T-cell (primary cell): ENCODE measurements at regions not wholly inside any gene's neighbourhood (a gene's known extent, or its start where the extent isn't known, plus 50 kb on each side); places are given as distances from the start of the nearest gene placed in this dataset.
A peak's percentile ranks its signal among the peaks of the same experiment; 100 is the strongest.

Source experiments
- ATAC-seq, 4 experiments: fragments of 200-7000 bp in 3 of 4; fragments of 150-1000 bp in 1 of 4; cut with Tn5 transposase; replicated peaks in 1 of 4; 1 replicate in 3 of 4; 2 replicates in 1 of 4; pipeline ENCODE4 v1.10.0; 2021; ENCODE audit warnings: moderate library complexity in 3 of 4, mild to moderate bottlenecking in 2 of 4, moderate number of reproducible peaks in 1 of 4
- CTCF ChIA-PET, 2 donors: fragments of 300-600 bp; sonication (Branson Sonifier 250); formaldehyde crosslinking; loops; one replicate each; lab custom pipeline; 2022; ENCODE audit warnings: antibody characterized with exemption in 2 of 2; lab: Charles Lee
- POLR2A ChIA-PET, 2 donors: fragments of 300-600 bp; sonication (Branson Sonifier 250); formaldehyde crosslinking; loops; one replicate each; lab custom pipeline; 2022; ENCODE audit warnings: antibody characterized with exemption in 2 of 2; lab: Charles Lee
- DNase-seq, 35 experiments: peaks; one replicate each; pipeline versions ENCODE4 v3.0.0 to v3.0.0-alpha.2; 2013 to 2023
- H3K27ac ChIP-seq: one replicate; pipeline ENCODE4 v1.5.1; 2013; ENCODE audit warnings: low read length
- H3K27me3 ChIP-seq, 2 experiments: replicated peaks in 1 of 2; 1 replicate in 1 of 2; 2 replicates in 1 of 2; pipeline versions ENCODE4 v1.6.1 to v1.7.0; 2013; ENCODE audit warnings: low read length in 1 of 2, mixed read lengths in 1 of 2; ENCODE audit not compliant: control insufficient read depth in 2 of 2, insufficient read depth in 2 of 2; ENCODE audit errors: extremely low read depth in 1 of 2
- H3K36me3 ChIP-seq, 2 donors: 1 replicate in 1 of 2; 2 replicates in 1 of 2; pipeline versions ENCODE4 v1.6.1 to v1.7.0; 2013; ENCODE audit warnings: low read length in 1 of 2; ENCODE audit not compliant: control insufficient read depth in 2 of 2, insufficient read depth in 1 of 2; ENCODE audit errors: extremely low read depth in 1 of 2
- H3K4me1 ChIP-seq, 2 experiments: 1 replicate in 1 of 2; 2 replicates in 1 of 2; pipeline versions ENCODE4 v1.6.1 to v1.7.0; 2013; ENCODE audit warnings: low read length in 2 of 2, mixed read lengths in 1 of 2; ENCODE audit not compliant: insufficient read depth in 2 of 2, control insufficient read depth in 1 of 2; ENCODE audit errors: extremely low read depth in 1 of 2
- H3K4me3 ChIP-seq, 2 donors: 1 replicate in 1 of 2; 2 replicates in 1 of 2; pipeline versions ENCODE4 v1.5.1 to v1.7.0; 2013; ENCODE audit warnings: mild to moderate bottlenecking in 2 of 2, low read length in 1 of 2, moderate library complexity in 1 of 2; ENCODE audit not compliant: control insufficient read depth in 1 of 2; ENCODE audit errors: extremely low read depth in 1 of 2
- H3K9me3 ChIP-seq: 2 replicates; pipeline ENCODE4 v1.7.0; 2013
- H3K27ac Mint-ChIP-seq, 2 donors: one replicate each; pipeline ENCODE4 v1.8.0; 2020 to 2021; ENCODE audit warnings: mild to moderate bottlenecking in 2 of 2, mixed read lengths in 2 of 2
- H3K27me3 Mint-ChIP-seq, 2 donors: one replicate each; pipeline ENCODE4 v1.8.0; 2021 to 2022; ENCODE audit warnings: mixed read lengths in 2 of 2
- H3K36me3 Mint-ChIP-seq: one replicate; pipeline ENCODE4 v1.8.0; 2021; ENCODE audit warnings: mixed read lengths
- H3K4me1 Mint-ChIP-seq, 3 donors: one replicate each; pipeline ENCODE4 v1.8.0; 2020 to 2022; ENCODE audit warnings: mixed read lengths in 3 of 3, mild to moderate bottlenecking in 1 of 3
- H3K4me3 Mint-ChIP-seq, 3 donors: one replicate each; pipeline ENCODE4 v1.8.0; 2020 to 2022; ENCODE audit warnings: mild to moderate bottlenecking in 3 of 3, mixed read lengths in 3 of 3, moderate library complexity in 3 of 3
- H3K9me3 Mint-ChIP-seq, 3 donors: one replicate each; pipeline ENCODE4 v1.8.0; 2020 to 2022; ENCODE audit warnings: mixed read lengths in 3 of 3
- WGBS: methylation state at CpG from one replicate; pipeline ENCODE4 v1.1.5; 2013; ENCODE audit warnings: missing lambda C conversion rate; ENCODE audit not compliant: insufficient coverage; 5-methylcytosine and 5-hydroxymethylcytosine counted together

DNA sequence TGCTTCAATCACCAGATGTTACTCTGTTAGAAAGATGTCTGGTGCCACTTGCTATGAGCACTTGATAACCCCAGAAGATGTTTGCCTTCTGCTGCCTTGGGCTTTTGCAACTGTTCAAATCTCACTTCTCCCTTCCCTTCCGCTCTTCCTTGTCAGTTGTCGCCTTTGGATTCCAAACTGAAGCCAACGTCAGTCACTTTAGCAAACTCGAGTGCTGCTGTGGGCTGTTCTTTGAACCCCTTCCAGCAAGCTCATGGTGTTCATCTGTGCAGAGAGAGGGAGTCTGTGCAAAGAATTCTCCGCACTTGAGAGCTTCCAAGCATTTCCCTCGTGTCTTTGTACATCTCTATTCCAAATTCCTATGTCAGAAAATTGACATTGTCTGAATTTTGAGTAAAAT, 879.4 kb downstream of the CDH11 start:
- H3K36me3 ChIP-seq = no peaks in the 10 kb centered on the region
- H3K4me1 ChIP-seq = no peaks in the 10 kb centered on the region
- no peaks in the 10 kb centered on the region for H3K9me3 ChIP-seq
- Mint-ChIP-seq H3K27me3 (no peaks in the 10 kb centered on the region), H3K4me1 (no peaks in the 10 kb centered on the region), H3K36me3 (no peaks in the 10 kb centered on the region), H3K4me3 (no peak overlapping the region), H3K27ac (no peak overlapping the region), H3K9me3 (peaks cover 14 to 50% (median 24%) of the 10 kb centered on the region in 3 donors)
- no peak overlapping the region for H3K4me3 ChIP-seq
- H3K27ac ChIP-seq = no peak overlapping the region
- ATAC-seq (no peak), DNase-seq (no peak)
- POLR2A ChIA-PET = no interaction called here
- CTCF ChIA-PET = no interaction called here
- H3K27me3 ChIP-seq = no peaks in the 10 kb centered on the region
- no CpG with 5 or more reads among the region's 6 CpGs for WGBS

DNA sequence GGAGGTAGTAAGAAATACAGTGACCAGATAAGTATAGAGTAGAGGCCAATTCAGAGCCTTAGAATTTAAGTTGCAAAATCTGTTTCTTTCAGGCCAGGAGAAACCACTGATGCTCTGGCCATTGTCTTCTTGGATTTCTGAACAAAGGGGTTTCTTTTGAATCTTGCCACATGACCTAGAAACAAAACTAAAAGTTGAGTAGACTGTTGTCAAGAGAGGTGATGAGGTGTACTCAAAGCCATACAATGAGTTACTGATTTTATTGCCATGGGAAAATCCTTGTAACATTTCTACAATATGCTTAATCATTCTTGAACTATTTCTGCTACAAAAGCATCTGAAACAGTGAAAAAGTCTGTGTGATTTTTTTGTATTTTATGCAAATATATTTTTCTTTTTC, 881.3 kb downstream of the CDH11 start:
- Mint-ChIP-seq H3K27me3 (no peaks in the 10 kb centered on the region), H3K4me1 (no peaks in the 10 kb centered on the region), H3K4me3 (no peak overlapping the region), H3K27ac (no peak overlapping the region), H3K36me3 (no peaks in the 10 kb centered on the region), H3K9me3 (peaks cover 9 to 50% (median 26%) of the 10 kb centered on the region in 3 donors)
- ChIA-PET CTCF (no interaction called here), POLR2A (no interaction called here)
- DNase-seq (no peak), ATAC-seq (no peak)
- Histone ChIP-seq H3K36me3 (no peaks in the 10 kb centered on the region), H3K27me3 (no peaks in the 10 kb centered on the region), H3K9me3 (no peaks in the 10 kb centered on the region), H3K4me1 (no peaks in the 10 kb centered on the region), H3K27ac (no peak overlapping the region), H3K4me3 (no peak overlapping the region)

DNA sequence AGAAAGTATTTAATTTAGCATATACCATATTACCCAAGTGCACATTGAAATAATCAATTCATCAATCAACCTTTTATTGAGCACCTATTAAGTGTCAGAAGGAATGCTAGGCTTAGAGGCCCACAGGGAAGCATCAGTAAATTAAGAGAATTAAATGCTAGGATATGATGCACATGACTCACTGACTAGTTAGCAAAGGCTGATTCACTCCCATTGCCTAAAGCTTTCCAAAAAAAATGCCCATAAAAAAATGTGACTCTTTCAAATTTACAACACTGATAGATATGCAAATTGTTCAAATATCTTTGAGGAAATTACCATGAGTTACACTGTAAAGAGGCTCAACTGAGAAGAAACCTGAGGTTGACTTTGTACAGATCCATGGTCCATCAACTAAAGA, 883.3 kb downstream of the CDH11 start:
- no peaks in the 10 kb centered on the region for H3K36me3 Mint-ChIP-seq
- Histone ChIP-seq H3K4me1 (no peaks in the 10 kb centered on the region), H3K9me3 (no peaks in the 10 kb centered on the region), H3K4me3 (no peak overlapping the region), H3K36me3 (no peaks in the 10 kb centered on the region), H3K27ac (no peak overlapping the region), H3K27me3 (no peaks in the 10 kb centered on the region)
- H3K27me3 Mint-ChIP-seq = no peaks in the 10 kb centered on the region
- DNase-seq (no peak), ATAC-seq (no peak)
- ChIA-PET CTCF (no interaction called here), POLR2A (no interaction called here)
- H3K27ac Mint-ChIP-seq = no peak overlapping the region
- no peak overlapping the region for H3K4me3 Mint-ChIP-seq
- H3K4me1 Mint-ChIP-seq = no peaks in the 10 kb centered on the region
- peaks cover 6 to 52% (median 23%) of the 10 kb centered on the region in 3 donors for H3K9me3 Mint-ChIP-seq

GRCh38 chr16:64236316-64236715, 885.5 kb downstream of the CDH11 start:
- DNase-seq = no peak
- Mint-ChIP-seq H3K36me3 (no peaks in the 10 kb centered on the region), H3K4me3 (no peak overlapping the region), H3K9me3 (peaks cover 6 to 47% (median 21%) of the 10 kb centered on the region in 3 donors), H3K27me3 (no peaks in the 10 kb centered on the region), H3K4me1 (no peaks in the 10 kb centered on the region), H3K27ac (no peak overlapping the region)
- Histone ChIP-seq H3K4me3 (no peak overlapping the region), H3K27me3 (no peaks in the 10 kb centered on the region), H3K36me3 (no peaks in the 10 kb centered on the region), H3K9me3 (no peaks in the 10 kb centered on the region), H3K27ac (no peak overlapping the region), H3K4me1 (no peaks in the 10 kb centered on the region)
- no CpG with 5 or more reads among the region's 3 CpGs for WGBS
- ChIA-PET POLR2A (no interaction called here), CTCF (no interaction called here)
- ATAC-seq = no peak

DNA sequence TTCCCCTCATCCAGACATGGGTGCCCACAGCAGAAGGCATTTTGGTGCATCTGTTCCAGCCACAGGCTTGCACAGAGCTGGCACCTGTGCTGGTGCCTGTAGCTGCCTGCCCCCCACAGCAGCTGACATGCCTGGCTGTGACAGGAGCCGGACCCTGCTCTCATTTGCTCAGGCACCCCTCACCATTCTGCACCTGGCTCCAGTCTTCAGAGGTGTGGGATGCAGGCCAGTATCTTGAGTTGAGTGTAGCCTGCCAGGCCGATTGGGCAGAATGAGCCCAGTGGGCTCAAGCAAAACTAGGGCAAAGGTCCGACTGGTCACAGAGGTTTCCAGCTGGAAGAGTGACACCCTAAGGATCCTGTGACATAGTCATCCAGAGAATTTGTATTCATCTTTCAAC, 887.7 kb downstream of the CDH11 start:
- no peak overlapping the region for H3K4me3 Mint-ChIP-seq
- Histone ChIP-seq H3K27ac (no peak overlapping the region), H3K27me3 (no peaks in the 10 kb centered on the region), H3K4me3 (no peak overlapping the region), H3K4me1 (no peaks in the 10 kb centered on the region), H3K9me3 (no peaks in the 10 kb centered on the region), H3K36me3 (no peaks in the 10 kb centered on the region)
- peaks cover 7 to 51% (median 26%) of the 10 kb centered on the region in 3 donors for H3K9me3 Mint-ChIP-seq
- H3K36me3 Mint-ChIP-seq = no peaks in the 10 kb centered on the region
- no peak for ATAC-seq
- no peak overlapping the region for H3K27ac Mint-ChIP-seq
- ChIA-PET CTCF (no interaction called here), POLR2A (no interaction called here)
- DNase-seq = peak in 1 of 35 experiments; percentile 0
- 100% methylated on average over 1 of the region's 3 CpGs for WGBS
- H3K27me3 Mint-ChIP-seq = no peaks in the 10 kb centered on the region
- no peaks in the 10 kb centered on the region for H3K4me1 Mint-ChIP-seq

GRCh38 chr16:64225696-64226095, 896.2 kb downstream of the CDH11 start:
- H3K9me3 Mint-ChIP-seq = peaks cover 31 to 53% (median 53%) of the 10 kb centered on the region in 3 donors
- no peak overlapping the region for H3K4me3 ChIP-seq
- H3K9me3 ChIP-seq = no peaks in the 10 kb centered on the region
- no peak for ATAC-seq
- no peak overlapping the region for H3K4me3 Mint-ChIP-seq
- H3K27me3 Mint-ChIP-seq = no peaks in the 10 kb centered on the region
- H3K4me1 Mint-ChIP-seq = no peaks in the 10 kb centered on the region
- no peaks in the 10 kb centered on the region for H3K36me3 ChIP-seq
- no peak for DNase-seq
- ChIA-PET CTCF (no interaction called here), POLR2A (no interaction called here)
- H3K36me3 Mint-ChIP-seq = no peaks in the 10 kb centered on the region
- H3K27ac Mint-ChIP-seq = no peak overlapping the region
- no peaks in the 10 kb centered on the region for H3K4me1 ChIP-seq
- WGBS = no CpG with 5 or more reads among the region's 2 CpGs
- H3K27me3 ChIP-seq = no peaks in the 10 kb centered on the region
- H3K27ac ChIP-seq = no peak overlapping the region

DNA sequence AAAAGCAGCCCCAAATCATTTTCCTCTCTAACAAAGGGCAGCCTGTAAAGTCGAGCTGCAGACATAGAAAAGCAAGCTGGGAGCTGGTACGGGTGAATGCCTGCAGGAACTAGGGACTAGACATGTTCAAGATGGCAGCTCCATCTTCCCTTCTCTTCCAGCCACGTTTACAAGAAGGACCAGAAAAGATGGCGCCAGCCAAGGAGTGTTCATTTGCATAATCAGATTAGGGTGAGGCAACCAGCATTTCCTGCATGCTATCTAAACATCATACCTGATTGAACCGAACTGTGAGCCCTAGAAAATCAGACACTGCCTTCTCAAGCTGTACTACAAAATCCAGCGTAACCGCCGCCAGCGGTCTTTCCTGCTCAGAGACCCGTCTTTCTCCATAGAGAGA, 896.8 kb downstream of the CDH11 start:
- H3K4me3 Mint-ChIP-seq = no peak overlapping the region
- H3K36me3 Mint-ChIP-seq = no peaks in the 10 kb centered on the region
- H3K9me3 Mint-ChIP-seq = peaks cover 31 to 53% (median 50%) of the 10 kb centered on the region in 3 donors
- no peak for DNase-seq
- Histone ChIP-seq H3K27ac (no peak overlapping the region), H3K4me1 (no peaks in the 10 kb centered on the region), H3K9me3 (no peaks in the 10 kb centered on the region), H3K27me3 (no peaks in the 10 kb centered on the region), H3K36me3 (no peaks in the 10 kb centered on the region), H3K4me3 (no peak overlapping the region)
- no peak overlapping the region for H3K27ac Mint-ChIP-seq
- CTCF ChIA-PET = no interaction called here
- WGBS = 58% methylated on average over 4 of the region's 10 CpGs
- ATAC-seq = no peak
- POLR2A ChIA-PET = no interaction called here
- H3K27me3 Mint-ChIP-seq = no peaks in the 10 kb centered on the region
- no peaks in the 10 kb centered on the region for H3K4me1 Mint-ChIP-seq
